HAP-1 (cell line): ENCODE measurements at regions not wholly inside any gene's neighbourhood (a gene's known extent, or its start where the extent isn't known, plus 50 kb on each side); places are given as distances from the start of the nearest gene placed in this dataset.
"Not testable (repeated sequence)": the region's sequence is repeated elsewhere in the genome, so short reads cannot be mapped to it uniquely, and the experiment has no call there.

Experiments used
- DNase-seq, 2 experiments: peaks; one replicate each; pipeline ENCODE4 v3.0.0-alpha.2; 2016 to 2020; ENCODE audit warnings: low spot score in 2 of 2
- H3K27me3 ChIP-seq: fragments of 250-450 bp; sonication (Bioruptor Pico); 2 replicates; pipeline ENCODE4 v1.5.1; 2020; ENCODE audit warnings: low read depth, mild to moderate bottlenecking, moderate library complexity
- H3K36me3 ChIP-seq: fragments of 250-450 bp; sonication (Bioruptor Pico); replicated peaks from 2 replicates; pipeline ENCODE4 v1.5.1; 2020; ENCODE audit warnings: mild to moderate bottlenecking
- H3K4me1 ChIP-seq: fragments of 250-450 bp; sonication (Bioruptor Pico); 2 replicates; pipeline ENCODE4 v1.5.1; 2020; ENCODE audit warnings: mild to moderate bottlenecking
- H3K4me3 ChIP-seq: fragments of 250-450 bp; sonication (Bioruptor Pico); 2 replicates; pipeline ENCODE4 v1.5.1; 2020; ENCODE audit warnings: mild to moderate bottlenecking, moderate library complexity
- H3K9me3 ChIP-seq: fragments of 250-450 bp; sonication (Bioruptor Pico); 2 replicates; pipeline ENCODE4 v1.5.1; 2020; ENCODE audit warnings: mild to moderate bottlenecking, moderate library complexity
- in situ Hi-C: fragments of 300-500 bp; cut with MboI; formaldehyde crosslinking; loops from 3 replicates; pipeline ENCODE4 v1.14.3; 2020; ENCODE audit warnings: low sequenced_read_pairs, inconsistent platforms, mixed read lengths

DNA sequence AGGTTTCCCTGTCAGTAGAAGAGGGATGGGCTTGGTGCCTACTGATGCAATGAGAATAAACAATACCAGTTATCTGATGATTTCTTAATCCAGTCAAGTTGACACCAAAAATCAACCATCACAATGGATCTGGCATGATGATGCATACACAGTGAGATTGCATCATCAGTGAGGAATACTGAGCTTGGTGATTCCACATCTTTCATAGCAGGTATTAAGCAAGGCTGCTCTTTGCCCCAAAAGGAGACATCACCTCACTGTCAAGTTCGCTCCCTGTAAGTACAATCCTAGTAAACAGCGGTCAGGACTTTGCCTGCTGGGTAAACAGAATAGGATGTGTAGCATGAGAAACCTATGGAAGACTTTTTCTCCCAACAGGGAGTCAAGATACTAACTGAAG lies 282.7 kb upstream of the CDH2 start:
- Histone ChIP-seq H3K27me3 (0 out of 2 replicates have a peak, but pooled peaks cover 2% of the 10 kb centered on the region), H3K36me3 (no peaks in the 10 kb centered on the region), H3K4me1 (no peaks in the 10 kb centered on the region), H3K9me3 (no peaks in the 10 kb centered on the region), H3K4me3 (no peak overlapping the region)
- DNase-seq = no peak
- in situ Hi-C loops = no loop called here

- Histone ChIP-seq H3K27me3 (0 out of 2 replicates have a peak, but pooled peaks cover 2% of the 10 kb centered on the region), H3K9me3 (no peaks in the 10 kb centered on the region), H3K4me3 (no peak overlapping the region), H3K36me3 (no peaks in the 10 kb centered on the region), H3K4me1 (no peaks in the 10 kb centered on the region)
- no peak for DNase-seq
- in situ Hi-C loops = no loop called here
Measured at GRCh38 chr18:28458751-28459150, 281.8 kb upstream of the CDH2 start.

GRCh38 chr18:28457784-28458183 lies 280.9 kb upstream of the CDH2 start:
- in situ Hi-C loops = no loop called here
- no peaks in the 10 kb centered on the region for H3K4me1 ChIP-seq
- H3K4me3 ChIP-seq = no peak overlapping the region
- 0 out of 2 replicates have a peak, but pooled peaks cover 2% of the 10 kb centered on the region for H3K27me3 ChIP-seq
- DNase-seq = no peak
- H3K9me3 ChIP-seq = no peaks in the 10 kb centered on the region
- H3K36me3 ChIP-seq = no peaks in the 10 kb centered on the region

- H3K36me3 ChIP-seq = no peaks in the 10 kb centered on the region
- in situ Hi-C loops = no loop called here
- no peak for DNase-seq
- 0 out of 2 replicates have a peak, but pooled peaks cover 2% of the 10 kb centered on the region for H3K27me3 ChIP-seq
- H3K4me3 ChIP-seq = no peak overlapping the region
- H3K4me1 ChIP-seq = no peaks in the 10 kb centered on the region
- H3K9me3 ChIP-seq = no peaks in the 10 kb centered on the region
Measured at GRCh38 chr18:28455971-28456370, 279.0 kb upstream of the CDH2 start.

DNA sequence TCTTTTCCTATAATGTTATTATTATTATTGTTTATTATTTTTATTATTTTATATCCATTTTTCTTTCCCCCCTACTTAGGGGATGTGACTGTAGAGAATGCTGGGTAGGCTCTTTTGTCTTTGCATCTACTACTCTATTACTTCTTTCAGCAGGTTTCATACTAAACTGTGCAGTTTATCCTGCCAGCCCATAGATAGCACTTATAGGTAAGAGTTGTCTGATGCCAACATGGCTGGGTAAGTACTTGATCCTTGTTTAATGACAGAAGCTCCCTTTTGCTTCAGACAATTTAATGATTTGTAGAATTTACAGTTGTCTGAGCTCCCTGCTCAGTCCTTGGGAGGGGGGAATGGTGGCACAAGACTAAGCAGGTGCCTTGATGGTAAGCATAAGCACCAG lies 262.9 kb upstream of the CDH2 start:
- Histone ChIP-seq H3K36me3 (no peaks in the 10 kb centered on the region), H3K9me3 (no peaks in the 10 kb centered on the region), H3K27me3 (no peaks in the 10 kb centered on the region), H3K4me1 (no peaks in the 10 kb centered on the region), H3K4me3 (no peak overlapping the region)
- no peak for DNase-seq
- in situ Hi-C loops = no loop called here

GRCh38 chr18:28438381-28438780 lies 261.5 kb upstream of the CDH2 start:
- Histone ChIP-seq H3K4me3 (no peak overlapping the region), H3K4me1 (no peaks in the 10 kb centered on the region), H3K36me3 (no peaks in the 10 kb centered on the region), H3K27me3 (no peaks in the 10 kb centered on the region), H3K9me3 (no peaks in the 10 kb centered on the region)
- DNase-seq = no peak
- in situ Hi-C loops = no loop called here

- in situ Hi-C loops = no loop called here
- Histone ChIP-seq H3K9me3 (no peaks in the 10 kb centered on the region; the same call in 1 of the 2 replicates), H3K4me3 (no peak overlapping the region), H3K4me1 (peaks cover 10% of the 10 kb centered on the region), H3K36me3 (no peaks in the 10 kb centered on the region), H3K27me3 (no peaks in the 10 kb centered on the region)
- no peak for DNase-seq
Measured at GRCh38 chr18:28432339-28432738, 255.4 kb upstream of the CDH2 start.

DNA sequence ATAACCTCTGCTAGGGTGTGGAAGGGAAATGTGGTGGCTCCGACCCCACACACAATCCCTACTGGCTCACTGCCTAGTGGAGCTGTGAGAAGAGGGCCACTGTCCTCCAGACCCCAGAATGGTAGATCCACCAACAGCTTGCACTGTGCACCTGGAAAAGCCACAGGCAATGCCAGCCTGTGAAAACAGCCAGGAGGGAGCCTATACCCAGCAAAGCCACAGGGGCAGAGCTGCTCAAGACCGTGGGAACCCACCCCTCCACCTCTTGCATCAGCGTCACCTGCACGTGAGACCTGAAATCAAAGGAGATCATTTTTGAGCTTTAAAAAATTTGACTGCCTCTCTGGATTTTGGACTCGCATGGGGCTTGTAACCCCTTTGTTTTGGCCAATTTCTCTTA lies 249.0 kb upstream of the CDH2 start:
- in situ Hi-C loops = no loop called here
- Histone ChIP-seq H3K9me3 (no peaks in the 10 kb centered on the region; the same call in 1 of the 2 replicates), H3K36me3 (no peaks in the 10 kb centered on the region), H3K4me1 (no peaks in the 10 kb centered on the region), H3K27me3 (no peaks in the 10 kb centered on the region), H3K4me3 (no peak overlapping the region)
- no peak for DNase-seq

- no peaks in the 10 kb centered on the region for H3K4me1 ChIP-seq
- H3K9me3 ChIP-seq = no peaks in the 10 kb centered on the region; the same call in 1 of the 2 replicates
- no peak overlapping the region for H3K4me3 ChIP-seq
- in situ Hi-C loops = no loop called here
- H3K36me3 ChIP-seq = no peaks in the 10 kb centered on the region
- DNase-seq = no peak
- no peaks in the 10 kb centered on the region for H3K27me3 ChIP-seq
Measured at GRCh38 chr18:28422577-28422976, 245.6 kb upstream of the CDH2 start.

DNA sequence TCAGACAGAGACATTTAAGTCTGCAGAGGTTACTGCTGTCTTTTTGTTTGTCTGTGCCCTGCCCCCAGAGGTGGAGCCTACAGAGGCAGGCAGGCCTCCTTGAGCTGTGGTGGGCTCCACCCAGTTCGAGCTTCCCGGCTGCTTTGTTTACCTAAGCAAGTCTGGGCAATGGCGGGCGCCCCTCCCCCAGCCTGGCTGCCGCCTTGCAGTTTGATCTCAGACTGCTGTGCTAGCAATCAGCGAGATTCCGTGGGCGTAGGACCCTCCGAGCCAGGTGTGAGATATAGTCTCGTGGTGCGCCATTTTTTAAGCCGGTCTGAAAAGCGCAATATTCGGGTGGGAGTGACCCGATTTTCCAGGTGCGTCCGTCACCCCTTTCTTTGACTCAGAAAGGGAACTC lies 245.0 kb upstream of the CDH2 start:
- in situ Hi-C loops, H3K27me3 ChIP-seq, H3K36me3 ChIP-seq, H3K4me1 ChIP-seq, H3K9me3 ChIP-seq, H3K4me3 ChIP-seq: not testable (repeated sequence)
- DNase-seq = peak in 1 of 2 experiments; percentile 21

DNA sequence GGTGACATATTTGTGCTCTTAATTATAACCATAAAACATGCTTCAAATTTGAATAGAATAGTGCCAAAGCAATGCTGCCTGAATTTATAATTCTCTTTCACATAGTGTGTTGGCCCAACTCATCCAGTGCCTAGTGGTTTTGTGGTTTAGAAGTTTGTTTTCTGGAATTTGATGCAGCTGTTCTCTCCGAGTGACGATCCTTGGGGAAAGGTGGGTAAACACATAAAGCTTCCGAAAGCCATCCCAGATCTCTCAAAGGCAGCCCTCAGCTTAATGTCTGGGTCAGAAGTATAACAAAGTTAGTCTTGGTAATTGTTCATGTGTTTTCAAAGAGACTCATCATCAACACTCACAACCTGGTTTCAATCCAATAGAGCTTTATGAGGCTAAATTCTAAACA lies 235.6 kb upstream of the CDH2 start:
- Histone ChIP-seq H3K4me3 (no peak overlapping the region), H3K27me3 (no peaks in the 10 kb centered on the region), H3K9me3 (no peaks in the 10 kb centered on the region), H3K36me3 (no peaks in the 10 kb centered on the region), H3K4me1 (no peaks in the 10 kb centered on the region)
- in situ Hi-C loops = no loop called here
- no peak for DNase-seq

- no peak for DNase-seq
- Histone ChIP-seq H3K4me3 (no peak overlapping the region), H3K36me3 (no peaks in the 10 kb centered on the region), H3K27me3 (no peaks in the 10 kb centered on the region), H3K9me3 (no peaks in the 10 kb centered on the region), H3K4me1 (no peaks in the 10 kb centered on the region)
- in situ Hi-C loops = no loop called here
Measured at GRCh38 chr18:28411806-28412205, 234.9 kb upstream of the CDH2 start.

DNA sequence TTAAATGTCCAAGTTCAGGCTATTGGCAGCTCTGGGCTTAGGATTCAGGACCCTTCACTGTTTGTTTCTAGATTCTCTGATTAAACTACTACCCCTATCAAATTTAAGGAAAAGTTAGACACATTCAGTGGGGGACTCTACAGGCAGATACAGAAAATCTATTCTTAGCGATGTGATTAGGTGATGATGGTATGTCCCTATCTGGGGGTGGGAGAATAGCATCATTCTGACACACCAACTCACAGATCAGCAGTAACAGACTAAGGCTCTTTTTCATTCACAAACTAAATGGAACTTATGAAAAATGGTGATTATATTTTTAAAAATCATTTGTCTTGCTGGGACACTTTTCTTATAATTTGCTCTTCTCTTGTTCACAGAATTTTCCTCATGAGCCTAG lies 232.9 kb upstream of the CDH2 start:
- Histone ChIP-seq H3K9me3 (no peaks in the 10 kb centered on the region), H3K4me3 (no peak overlapping the region), H3K4me1 (no peaks in the 10 kb centered on the region), H3K36me3 (no peaks in the 10 kb centered on the region), H3K27me3 (no peaks in the 10 kb centered on the region)
- in situ Hi-C loops = no loop called here
- DNase-seq = no peak

- Histone ChIP-seq H3K4me3 (no peak overlapping the region), H3K27me3 (no peaks in the 10 kb centered on the region), H3K9me3 (no peaks in the 10 kb centered on the region), H3K36me3 (no peaks in the 10 kb centered on the region), H3K4me1 (no peaks in the 10 kb centered on the region)
- in situ Hi-C loops = no loop called here
- no peak for DNase-seq
Measured at GRCh38 chr18:28408528-28408927, 231.6 kb upstream of the CDH2 start.

- in situ Hi-C loops = no loop called here
- Histone ChIP-seq H3K27me3 (no peaks in the 10 kb centered on the region), H3K4me3 (no peak overlapping the region), H3K9me3 (no peaks in the 10 kb centered on the region), H3K4me1 (no peaks in the 10 kb centered on the region), H3K36me3 (no peaks in the 10 kb centered on the region)
- DNase-seq = no peak
Measured at GRCh38 chr18:28407681-28408080, 230.8 kb upstream of the CDH2 start.
